H9 (cell line): ENCODE measurements at regions not wholly inside any gene's neighbourhood (a gene's known extent, or its start where the extent isn't known, plus 50 kb on each side); places are given as distances from the start of the nearest gene placed in this dataset.

Experiments used
- DNase-seq: peaks from one replicate; pipeline ENCODE4 v3.0.0-alpha.2; 2017
- H2AFZ ChIP-seq: one replicate; pipeline ENCODE4 v1.6.1; 2013; ENCODE audit warnings: mild to moderate bottlenecking, low read length, control low read depth, moderate library complexity
- H2AK5ac ChIP-seq: 2 replicates; pipeline ENCODE4 v1.6.1; 2013; ENCODE audit warnings: low read length, control low read depth, mixed read lengths; ENCODE audit not compliant: insufficient read length
- H2BK120ac ChIP-seq: one replicate; pipeline ENCODE4 v1.6.1; 2013; ENCODE audit warnings: low read depth, mild to moderate bottlenecking, low read length, control low read depth, inconsistent platforms; ENCODE audit not compliant: poor library complexity, severe bottlenecking
- H2BK12ac ChIP-seq: 2 replicates; pipeline ENCODE4 v1.6.1; 2013; ENCODE audit warnings: low read length, control low read depth, mixed read lengths, low read depth; ENCODE audit not compliant: insufficient read length
- H2BK15ac ChIP-seq: 2 replicates; pipeline ENCODE4 v1.6.1; 2013; ENCODE audit warnings: low read depth, low read length, control low read depth
- H2BK20ac ChIP-seq: one replicate; pipeline ENCODE4 v1.6.1; 2013; ENCODE audit warnings: low read depth, mild to moderate bottlenecking, low read length, control low read depth, inconsistent platforms; ENCODE audit not compliant: poor library complexity, severe bottlenecking
- H2BK5ac ChIP-seq: 2 replicates; pipeline ENCODE4 v1.6.1; 2013; ENCODE audit warnings: low read length, control low read depth, mixed read lengths; ENCODE audit not compliant: insufficient read length
- H3K14ac ChIP-seq: 2 replicates; pipeline ENCODE4 v1.6.1; 2013; ENCODE audit warnings: low read length, control low read depth; ENCODE audit not compliant: insufficient read depth
- H3K18ac ChIP-seq: 2 replicates; pipeline ENCODE4 v1.6.1; 2013; ENCODE audit warnings: low read depth, mild to moderate bottlenecking, mixed read lengths, low read length, control low read depth; ENCODE audit not compliant: insufficient read length
- H3K23ac ChIP-seq: 2 replicates; pipeline ENCODE4 v1.6.1; 2013; ENCODE audit warnings: low read length, control low read depth, mixed read lengths, low read depth; ENCODE audit not compliant: insufficient read length
- H3K23me2 ChIP-seq: 2 replicates; pipeline ENCODE4 v1.6.1; 2013; ENCODE audit warnings: low read depth, mild to moderate bottlenecking, mixed read lengths, low read length, control low read depth; ENCODE audit not compliant: insufficient read length, poor library complexity, severe bottlenecking
- H3K27ac ChIP-seq: 2 replicates; pipeline ENCODE4 v1.5.1; 2013; ENCODE audit warnings: low read length, control low read depth, mixed read lengths, low read depth; ENCODE audit not compliant: insufficient read length
- H3K27me3 ChIP-seq: 2 replicates; pipeline ENCODE4 v1.6.1; 2013; ENCODE audit warnings: low read length, control low read depth, inconsistent platforms; ENCODE audit not compliant: insufficient read depth
- H3K4ac ChIP-seq: 2 replicates; pipeline ENCODE4 v1.6.1; 2013; ENCODE audit warnings: low read depth, mild to moderate bottlenecking, control low read depth, inconsistent platforms, low read length, moderate library complexity
- H3K4me1 ChIP-seq: 2 replicates; pipeline ENCODE4 v1.6.1; 2013; ENCODE audit warnings: low read length, control low read depth, inconsistent platforms; ENCODE audit not compliant: insufficient read depth
- H3K4me2 ChIP-seq: 2 replicates; pipeline ENCODE4 v1.6.1; 2013; ENCODE audit warnings: low read length, control low read depth, mixed read lengths; ENCODE audit not compliant: insufficient read length, insufficient read depth
- H3K56ac ChIP-seq: 2 replicates; pipeline ENCODE4 v1.6.1; 2013; ENCODE audit warnings: low read depth, mild to moderate bottlenecking, mixed read lengths, low read length, control low read depth; ENCODE audit not compliant: insufficient read length
- H3K79me1 ChIP-seq: 2 replicates; pipeline ENCODE4 v1.6.1; 2013; ENCODE audit warnings: low read depth, mild to moderate bottlenecking, moderate library complexity, low read length, control low read depth, inconsistent platforms; ENCODE audit not compliant: insufficient read depth, poor library complexity, severe bottlenecking
- H3K79me2 ChIP-seq: 2 replicates; pipeline ENCODE4 v1.6.1; 2013; ENCODE audit warnings: low read length, control low read depth, inconsistent platforms; ENCODE audit not compliant: insufficient read depth
- H3K9ac ChIP-seq: 2 replicates; pipeline ENCODE4 v1.6.1; 2013; ENCODE audit warnings: low read length, control low read depth, mixed read lengths; ENCODE audit not compliant: insufficient read length; ENCODE audit errors: extremely low read depth
- H3K9me3 ChIP-seq: one replicate; pipeline ENCODE4 v1.6.1; 2013; ENCODE audit warnings: low read depth, low read length, inconsistent platforms; ENCODE audit not compliant: control insufficient read depth
- H3T11ph ChIP-seq: one replicate; pipeline ENCODE4 v1.6.1; 2013; ENCODE audit warnings: mild to moderate bottlenecking, low read length, control low read depth, inconsistent platforms
- H4K20me1 ChIP-seq: one replicate; pipeline ENCODE4 v1.6.1; 2013; ENCODE audit not compliant: control insufficient read depth, insufficient read length, insufficient read depth
- H4K5ac ChIP-seq: 2 replicates; pipeline ENCODE4 v1.6.1; 2013; ENCODE audit warnings: low read depth, mild to moderate bottlenecking, mixed read lengths, low read length, control low read depth; ENCODE audit not compliant: insufficient read length
- H4K8ac ChIP-seq: replicated peaks from 2 replicates; pipeline ENCODE4 v1.6.1; 2013; ENCODE audit warnings: low read length, control low read depth, mixed read lengths, low read depth; ENCODE audit not compliant: insufficient read length
- H4K91ac ChIP-seq: 2 replicates; pipeline ENCODE4 v1.6.1; 2013; ENCODE audit warnings: low read depth, mild to moderate bottlenecking, moderate library complexity, mixed read lengths, low read length, control low read depth; ENCODE audit not compliant: insufficient read length
- H3K27ac Mint-ChIP-seq, 3 experiments: 2 replicates in 2 of 3; 3 replicates in 1 of 3; pipeline ENCODE4 v1.8.0; 2020 to 2021; ENCODE audit warnings: mixed read lengths in 3 of 3, mild to moderate bottlenecking in 1 of 3, moderate library complexity in 1 of 3
- H3K27me3 Mint-ChIP-seq: 2 replicates; pipeline ENCODE4 v1.8.0; 2021; ENCODE audit warnings: low read depth, mild to moderate bottlenecking, moderate library complexity, mixed read lengths
- H3K36me3 Mint-ChIP-seq, 3 experiments: 2 replicates in 2 of 3; 3 replicates in 1 of 3; pipeline ENCODE4 v1.8.0; 2020 to 2021; ENCODE audit warnings: low read depth in 3 of 3, mixed read lengths in 3 of 3; ENCODE audit not compliant: insufficient read depth in 1 of 3
- H3K4me1 Mint-ChIP-seq, 2 experiments: 2 replicates each; pipeline ENCODE4 v1.8.0; 2020; ENCODE audit warnings: mixed read lengths in 2 of 2
- H3K4me3 Mint-ChIP-seq, 2 experiments: 2 replicates in 1 of 2; 3 replicates in 1 of 2; pipeline ENCODE4 v1.8.0; 2020 to 2021; ENCODE audit warnings: mild to moderate bottlenecking in 2 of 2, mixed read lengths in 2 of 2, moderate library complexity in 1 of 2
- H3K9me3 Mint-ChIP-seq, 2 experiments: 2 replicates in 1 of 2; 3 replicates in 1 of 2; pipeline ENCODE4 v1.8.0; 2020; ENCODE audit warnings: mild to moderate bottlenecking in 2 of 2, mixed read lengths in 2 of 2, moderate library complexity in 1 of 2
- WGBS: extraction: QIAGEN DNeasy Blood & Tissue Kit; methylation state at CpG from one replicate; pipeline ENCODE4 v1.1.7; 2013; ENCODE audit warnings: missing lambda C conversion rate, low lambda C conversion rate, mixed read lengths; ENCODE audit not compliant: insufficient read length; ENCODE audit errors: extremely low coverage; 5-methylcytosine and 5-hydroxymethylcytosine counted together
- TF ChIP-seq, protein P1 (sequence below): fragments of 200-600 bp; sonication (generic); conservative IDR thresholded peaks from 3 replicates; pipeline ENCODE4 v1.8.0; 2021; ENCODE audit warnings: antibody characterized with exemption, mild to moderate bottlenecking

GRCh38 chr18:8537400-8537799, 71.8 kb upstream of the RAB12 start:
- Histone ChIP-seq H4K20me1 (no peaks in the 10 kb centered on the region), H3K4me2 (no peak overlapping the region), H2AK5ac (no peak overlapping the region), H4K8ac (no peak overlapping the region), H2BK20ac (no peak overlapping the region), H3K4me1 (no peaks in the 10 kb centered on the region), H3K23ac (no peak overlapping the region), H3K79me1 (no peaks in the 10 kb centered on the region), H3K14ac (no peak overlapping the region), H3K9me3 (no peaks in the 10 kb centered on the region), H3K18ac (no peak overlapping the region), H2BK120ac (no peak overlapping the region), H3K79me2 (no peaks in the 10 kb centered on the region), H3K27ac (no peak overlapping the region), H3K56ac (no peak overlapping the region), H3K23me2 (no peaks in the 10 kb centered on the region), H4K91ac (no peak overlapping the region), H3K27me3 (no peaks in the 10 kb centered on the region), H2BK5ac (no peak overlapping the region), H3K9ac (no peak overlapping the region), H2BK15ac (no peak overlapping the region), H2BK12ac (no peak overlapping the region), H2AFZ (no peak overlapping the region), H3K4ac (no peak overlapping the region), H4K5ac (no peak overlapping the region), H3T11ph (no peak overlapping the region)
- no CpG with 5 or more reads among the region's 17 CpGs for WGBS
- no peaks in the 10 kb centered on the region; the same call in 1 of the 2 replicates for H3K27me3 Mint-ChIP-seq
- H3K4me1 Mint-ChIP-seq, result no peaks in the 10 kb centered on the region
- TF ChIP-seq, protein P1, sequence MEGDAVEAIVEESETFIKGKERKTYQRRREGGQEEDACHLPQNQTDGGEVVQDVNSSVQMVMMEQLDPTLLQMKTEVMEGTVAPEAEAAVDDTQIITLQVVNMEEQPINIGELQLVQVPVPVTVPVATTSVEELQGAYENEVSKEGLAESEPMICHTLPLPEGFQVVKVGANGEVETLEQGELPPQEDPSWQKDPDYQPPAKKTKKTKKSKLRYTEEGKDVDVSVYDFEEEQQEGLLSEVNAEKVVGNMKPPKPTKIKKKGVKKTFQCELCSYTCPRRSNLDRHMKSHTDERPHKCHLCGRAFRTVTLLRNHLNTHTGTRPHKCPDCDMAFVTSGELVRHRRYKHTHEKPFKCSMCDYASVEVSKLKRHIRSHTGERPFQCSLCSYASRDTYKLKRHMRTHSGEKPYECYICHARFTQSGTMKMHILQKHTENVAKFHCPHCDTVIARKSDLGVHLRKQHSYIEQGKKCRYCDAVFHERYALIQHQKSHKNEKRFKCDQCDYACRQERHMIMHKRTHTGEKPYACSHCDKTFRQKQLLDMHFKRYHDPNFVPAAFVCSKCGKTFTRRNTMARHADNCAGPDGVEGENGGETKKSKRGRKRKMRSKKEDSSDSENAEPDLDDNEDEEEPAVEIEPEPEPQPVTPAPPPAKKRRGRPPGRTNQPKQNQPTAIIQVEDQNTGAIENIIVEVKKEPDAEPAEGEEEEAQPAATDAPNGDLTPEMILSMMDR, result no peak
- H3K36me3 Mint-ChIP-seq, result peaks cover 0 to 5% (median 3%) of the 10 kb centered on the region in 3 experiments; a peak in 4 of 7 replicates
- no peak overlapping the region for H3K4me3 Mint-ChIP-seq
- H3K9me3 Mint-ChIP-seq, result peaks cover 7 to 11% of the 10 kb centered on the region in 2 experiments
- DNase-seq, result no peak
- no peak overlapping the region for H3K27ac Mint-ChIP-seq
